Astrocyte (in vitro differentiated cells and primary cell): ENCODE measurements at regions not wholly inside any gene's neighbourhood (a gene's known extent, or its start where the extent isn't known, plus 50 kb on each side); places are given as distances from the start of the nearest gene placed in this dataset.
"Not testable (repeated sequence)": the region's sequence is repeated elsewhere in the genome, so short reads cannot be mapped to it uniquely, and the experiment has no call there.

ENCODE experiments used
- DNase-seq: peaks from one replicate; pipeline ENCODE4 v3.0.0-alpha.2; 2010; ENCODE audit warnings: low read depth
- FAIRE-seq: peaks from 2 replicates; lab custom pipeline; 2011; peaks lifted over from hg19 to GRCh38; lab: Jason Lieb, UNC
- H2AFZ ChIP-seq: 2 replicates; pipeline ENCODE4 v1.6.0; 2012; ENCODE audit warnings: low read depth, low read length, inconsistent platforms
- H3K27ac ChIP-seq: 2 replicates; pipeline ENCODE4 v1.5.1; 2011; ENCODE audit warnings: low read depth, low read length, inconsistent platforms
- H3K27me3 ChIP-seq: 2 replicates; pipeline ENCODE4 v1.6.0; 2011; ENCODE audit warnings: low read length, inconsistent platforms; ENCODE audit not compliant: insufficient read depth
- H3K36me3 ChIP-seq: 2 replicates; pipeline ENCODE4 v1.5.1; 2011; ENCODE audit warnings: low read length, inconsistent platforms; ENCODE audit not compliant: insufficient read depth
- H3K4me1 ChIP-seq: 2 replicates; pipeline ENCODE4 v1.5.1; 2011; ENCODE audit warnings: low read length, inconsistent platforms; ENCODE audit not compliant: insufficient read depth
- H3K4me2 ChIP-seq: 2 replicates; pipeline ENCODE4 v1.6.0; 2012; ENCODE audit warnings: low read length, inconsistent platforms
- H3K4me3 ChIP-seq: 2 replicates; pipeline ENCODE4 v1.5.1; 2011; ENCODE audit warnings: low read depth, mild to moderate bottlenecking, low read length, inconsistent platforms; ENCODE audit not compliant: insufficient read depth
- H3K79me2 ChIP-seq: 2 replicates; pipeline ENCODE4 v1.6.0; 2012; ENCODE audit warnings: mild to moderate bottlenecking, low read length, inconsistent platforms; ENCODE audit not compliant: insufficient read depth
- H3K9ac ChIP-seq: 2 replicates; pipeline ENCODE4 v1.6.0; 2012; ENCODE audit warnings: mild to moderate bottlenecking, low read length, inconsistent platforms
- H3K9me3 ChIP-seq: 2 replicates; pipeline ENCODE4 v1.5.1; 2012; ENCODE audit warnings: low read depth, mild to moderate bottlenecking, low read length, inconsistent platforms; ENCODE audit not compliant: insufficient read depth
- H4K20me1 ChIP-seq: 2 replicates; pipeline ENCODE4 v1.6.0; 2012; ENCODE audit warnings: low read length, inconsistent platforms; ENCODE audit not compliant: insufficient read depth
- H3K27ac Mint-ChIP-seq: one replicate; pipeline ENCODE4 v1.8.0; 2021; ENCODE audit warnings: mild to moderate bottlenecking, mixed read lengths; ENCODE audit not compliant: unreplicated experiment
- H3K27me3 Mint-ChIP-seq: one replicate; pipeline ENCODE4 v1.8.0; 2021; ENCODE audit warnings: low read depth, mixed read lengths; ENCODE audit not compliant: unreplicated experiment
- H3K36me3 Mint-ChIP-seq: one replicate; pipeline ENCODE4 v1.8.0; 2021; ENCODE audit warnings: low read depth, mixed read lengths; ENCODE audit not compliant: unreplicated experiment
- H3K4me1 Mint-ChIP-seq: one replicate; pipeline ENCODE4 v1.8.0; 2021; ENCODE audit warnings: low read depth, mixed read lengths; ENCODE audit not compliant: unreplicated experiment
- H3K4me3 Mint-ChIP-seq: one replicate; pipeline ENCODE4 v1.8.0; 2021; ENCODE audit warnings: mild to moderate bottlenecking, moderate library complexity, mixed read lengths; ENCODE audit not compliant: unreplicated experiment
- H3K9me3 Mint-ChIP-seq: one replicate; pipeline ENCODE4 v1.8.0; 2021; ENCODE audit warnings: mild to moderate bottlenecking, mixed read lengths; ENCODE audit not compliant: unreplicated experiment
- EZH2 ChIP-seq: IDR thresholded peaks from 2 replicates; pipeline ENCODE4 v1.6.1; 2012; ENCODE audit warnings: mild to moderate bottlenecking, low read length, inconsistent platforms; ENCODE audit not compliant: insufficient read depth
- TF ChIP-seq, protein P1 (sequence below): IDR thresholded peaks from 2 replicates; pipeline ENCODE4 v1.5.1; 2011; ENCODE audit warnings: low read depth, mild to moderate bottlenecking, inconsistent platforms, low read length, moderate library complexity; ENCODE audit not compliant: insufficient read depth

DNA sequence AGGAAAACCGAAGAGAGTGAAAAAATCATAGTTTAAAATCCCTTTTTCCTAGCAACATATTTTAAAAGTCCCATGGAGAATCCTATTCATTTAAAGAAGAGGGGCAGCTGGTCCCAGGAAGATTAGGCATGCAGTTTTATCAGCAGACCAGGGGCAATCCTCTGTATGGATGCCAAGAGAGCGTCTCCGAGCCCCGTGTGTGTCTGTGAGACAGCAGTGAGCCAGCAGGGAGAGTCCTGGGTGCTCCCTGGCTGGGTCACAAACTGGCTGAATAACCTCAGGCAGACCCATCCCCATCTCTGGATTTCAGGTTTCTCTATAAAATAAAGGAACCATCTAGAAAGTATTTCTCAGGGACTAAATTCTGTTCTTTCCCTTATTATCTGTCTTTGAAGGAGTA is 128.2 kb upstream of the RIOK3 start:
- Histone ChIP-seq H3K4me1 (no peaks in the 10 kb centered on the region), H4K20me1 (no peaks in the 10 kb centered on the region), H3K9ac (no peak overlapping the region), H3K27ac (no peak overlapping the region), H3K36me3 (no peaks in the 10 kb centered on the region), H3K79me2 (no peaks in the 10 kb centered on the region), H3K27me3 (no peaks in the 10 kb centered on the region), H3K4me2 (no peak overlapping the region), H3K9me3 (no peaks in the 10 kb centered on the region), H2AFZ (no peak overlapping the region), H3K4me3 (no peak overlapping the region)
- Mint-ChIP-seq H3K27me3 (peaks cover 6% of the 10 kb centered on the region), H3K4me3 (no peak overlapping the region), H3K4me1 (peaks cover 18% of the 10 kb centered on the region), H3K36me3 (peaks cover 6% of the 10 kb centered on the region), H3K9me3 (peaks cover 5% of the 10 kb centered on the region), H3K27ac (no peak overlapping the region)
- FAIRE-seq (no peak), DNase-seq (no peak)
- no peak for TF ChIP-seq EZH2
- TF ChIP-seq, protein P1, sequence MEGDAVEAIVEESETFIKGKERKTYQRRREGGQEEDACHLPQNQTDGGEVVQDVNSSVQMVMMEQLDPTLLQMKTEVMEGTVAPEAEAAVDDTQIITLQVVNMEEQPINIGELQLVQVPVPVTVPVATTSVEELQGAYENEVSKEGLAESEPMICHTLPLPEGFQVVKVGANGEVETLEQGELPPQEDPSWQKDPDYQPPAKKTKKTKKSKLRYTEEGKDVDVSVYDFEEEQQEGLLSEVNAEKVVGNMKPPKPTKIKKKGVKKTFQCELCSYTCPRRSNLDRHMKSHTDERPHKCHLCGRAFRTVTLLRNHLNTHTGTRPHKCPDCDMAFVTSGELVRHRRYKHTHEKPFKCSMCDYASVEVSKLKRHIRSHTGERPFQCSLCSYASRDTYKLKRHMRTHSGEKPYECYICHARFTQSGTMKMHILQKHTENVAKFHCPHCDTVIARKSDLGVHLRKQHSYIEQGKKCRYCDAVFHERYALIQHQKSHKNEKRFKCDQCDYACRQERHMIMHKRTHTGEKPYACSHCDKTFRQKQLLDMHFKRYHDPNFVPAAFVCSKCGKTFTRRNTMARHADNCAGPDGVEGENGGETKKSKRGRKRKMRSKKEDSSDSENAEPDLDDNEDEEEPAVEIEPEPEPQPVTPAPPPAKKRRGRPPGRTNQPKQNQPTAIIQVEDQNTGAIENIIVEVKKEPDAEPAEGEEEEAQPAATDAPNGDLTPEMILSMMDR: no peak

DNA sequence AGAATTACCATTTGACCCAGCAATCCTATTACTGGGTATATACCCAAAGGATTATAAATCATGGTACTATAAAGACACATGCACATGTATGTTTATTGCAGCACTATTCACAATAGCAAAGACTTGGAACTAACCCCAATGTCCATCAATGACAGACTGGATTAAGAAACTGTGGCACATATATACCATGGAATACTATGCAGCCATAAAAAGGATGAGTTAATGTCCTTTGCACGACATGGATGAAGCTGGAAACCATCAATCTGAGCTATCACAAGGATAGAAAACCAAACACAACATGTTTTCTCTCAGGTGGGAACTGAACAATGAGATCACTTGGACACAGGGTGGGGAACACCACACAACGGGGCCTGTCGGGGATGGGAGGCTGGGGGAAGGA is 123.4 kb upstream of the RIOK3 start:
- FAIRE-seq, H3K27ac ChIP-seq, H3K9me3 ChIP-seq, H3K9ac ChIP-seq, H3K27me3 ChIP-seq, H2AFZ ChIP-seq, H3K79me2 ChIP-seq, H3K9me3 Mint-ChIP-seq, H3K27me3 Mint-ChIP-seq, H3K4me3 ChIP-seq, H3K4me1 Mint-ChIP-seq, H3K4me3 Mint-ChIP-seq, H3K4me2 ChIP-seq, H3K36me3 ChIP-seq, H3K4me1 ChIP-seq, DNase-seq, H3K27ac Mint-ChIP-seq, H4K20me1 ChIP-seq: not testable (repeated sequence)
- H3K36me3 Mint-ChIP-seq: peaks cover 20% of the 10 kb centered on the region

DNA sequence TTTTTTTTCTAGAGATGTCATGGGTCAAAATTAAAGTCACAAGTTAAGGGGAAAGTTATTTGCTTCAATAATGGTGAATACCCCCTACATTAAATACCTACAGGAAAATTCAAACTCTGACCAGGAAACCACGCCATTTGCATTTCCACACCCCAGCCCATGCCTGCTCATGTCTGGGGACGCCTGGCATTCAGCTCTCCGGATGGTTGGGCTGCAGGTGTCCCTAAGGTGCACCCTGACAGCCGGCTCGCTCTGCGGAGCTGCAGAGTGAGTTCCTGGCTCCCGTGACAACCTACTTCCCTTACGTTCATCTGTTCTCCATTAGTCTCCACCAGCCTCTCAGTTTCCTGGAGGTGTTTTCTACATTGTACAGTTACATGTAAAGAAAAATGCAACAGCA is 122.7 kb upstream of the RIOK3 start:
- H3K9ac ChIP-seq: no peak overlapping the region
- no peak overlapping the region for H3K27ac ChIP-seq
- Mint-ChIP-seq H3K36me3 (peaks cover 18% of the 10 kb centered on the region), H3K9me3 (peaks cover 7% of the 10 kb centered on the region), H3K27ac (no peak overlapping the region), H3K27me3 (peaks cover 4% of the 10 kb centered on the region), H3K4me3 (no peak overlapping the region), H3K4me1 (no peaks in the 10 kb centered on the region)
- TF ChIP-seq EZH2: no peak
- TF ChIP-seq, protein P1: no peak
- no peak overlapping the region for H3K4me3 ChIP-seq
- FAIRE-seq: no peak
- no peaks in the 10 kb centered on the region for H3K79me2 ChIP-seq
- no peaks in the 10 kb centered on the region for H3K27me3 ChIP-seq
- H2AFZ ChIP-seq: no peak overlapping the region
- no peaks in the 10 kb centered on the region for H4K20me1 ChIP-seq
- H3K4me1 ChIP-seq: no peaks in the 10 kb centered on the region
- DNase-seq: no peak
- H3K4me2 ChIP-seq: no peak overlapping the region
- H3K9me3 ChIP-seq: no peaks in the 10 kb centered on the region
- no peaks in the 10 kb centered on the region for H3K36me3 ChIP-seq
